ENCODE measurements at regions not wholly inside any gene's neighbourhood (a gene's known extent, or its start where the extent isn't known, plus 50 kb on each side); places are given as distances from the start of the nearest gene placed in this dataset.

DNA sequence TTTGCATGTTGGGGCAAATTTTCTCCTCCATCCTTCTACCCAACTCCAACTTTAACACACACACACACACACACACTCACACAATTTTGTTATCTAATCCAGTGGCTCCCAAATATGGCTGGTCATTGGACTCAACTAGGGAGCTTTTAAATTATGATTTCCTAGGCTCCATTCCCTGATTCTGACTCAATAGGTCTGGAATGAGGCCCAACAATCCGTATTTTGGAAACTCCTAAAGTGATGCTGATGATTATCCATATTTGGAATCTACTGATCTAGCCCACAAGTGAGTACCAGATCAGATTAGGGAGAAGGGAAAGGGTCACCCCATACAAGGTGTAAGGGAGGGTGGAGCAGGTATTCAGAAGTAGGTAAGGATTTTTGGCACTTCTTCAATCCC, 309.7 kb downstream of the TLE1 start:
- no peak overlapping the region for H3K4me3 ChIP-seq (ENCODE audit: low read length)
- no peaks in the 10 kb centered on the region for H3K4me1 ChIP-seq (ENCODE audit: control insufficient read depth, low read length)

DNA sequence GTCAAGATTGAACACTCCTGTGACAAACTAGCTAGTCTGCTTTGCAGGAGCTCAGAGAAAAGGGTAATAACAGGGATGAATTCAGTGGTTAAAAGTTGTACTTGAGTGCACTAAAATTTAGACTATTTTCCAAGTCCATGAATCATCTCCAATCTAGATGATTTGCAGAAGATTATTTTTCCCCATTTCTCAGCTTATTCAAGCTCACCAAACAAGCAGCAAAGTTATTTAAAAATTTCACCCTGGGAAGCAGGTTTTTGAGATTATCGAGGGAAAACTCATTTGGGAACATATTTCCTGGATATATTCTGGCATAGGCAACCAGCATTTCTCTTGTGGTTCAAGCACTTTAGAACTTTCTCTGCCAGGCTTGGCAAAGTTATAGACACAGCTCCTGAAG, 311.4 kb downstream of the TLE1 start:
- Histone ChIP-seq H3F3A (ENCODE audit: control insufficient read depth, insufficient read depth) (no peaks in the 10 kb centered on the region), H3K4me2 (ENCODE audit: low read length) (no peak overlapping the region), H3K27me3 (ENCODE audit: control insufficient read depth, low read length) (no peaks in the 10 kb centered on the region), H4K20me1 (ENCODE audit: control insufficient read depth, insufficient read depth, low read depth, low read length) (no peaks in the 10 kb centered on the region), H3K79me2 (ENCODE audit: control insufficient read depth, low read length) (no peaks in the 10 kb centered on the region), H3K36me3 (ENCODE audit: control insufficient read depth, low read length) (no peaks in the 10 kb centered on the region), H3K9me3 (ENCODE audit: control insufficient read depth, insufficient read depth, low read length) (no peaks in the 10 kb centered on the region), H3K27ac (ENCODE audit: low read depth, low read length) (no peak overlapping the region), H3K9me2 (replicated peaks; ENCODE audit: control insufficient read depth, low read length) (no peaks in the 10 kb centered on the region), H3K4me1 (ENCODE audit: control insufficient read depth, low read length) (no peaks in the 10 kb centered on the region), H3K4me3 (ENCODE audit: low read length) (no peak overlapping the region)
- TF ChIP-seq EZH2phosphoT487 (IDR thresholded peaks at IDR 0.05; ENCODE audit: borderline replicate concordance, low read length): no peak
- TF ChIP-seq, protein P1, sequence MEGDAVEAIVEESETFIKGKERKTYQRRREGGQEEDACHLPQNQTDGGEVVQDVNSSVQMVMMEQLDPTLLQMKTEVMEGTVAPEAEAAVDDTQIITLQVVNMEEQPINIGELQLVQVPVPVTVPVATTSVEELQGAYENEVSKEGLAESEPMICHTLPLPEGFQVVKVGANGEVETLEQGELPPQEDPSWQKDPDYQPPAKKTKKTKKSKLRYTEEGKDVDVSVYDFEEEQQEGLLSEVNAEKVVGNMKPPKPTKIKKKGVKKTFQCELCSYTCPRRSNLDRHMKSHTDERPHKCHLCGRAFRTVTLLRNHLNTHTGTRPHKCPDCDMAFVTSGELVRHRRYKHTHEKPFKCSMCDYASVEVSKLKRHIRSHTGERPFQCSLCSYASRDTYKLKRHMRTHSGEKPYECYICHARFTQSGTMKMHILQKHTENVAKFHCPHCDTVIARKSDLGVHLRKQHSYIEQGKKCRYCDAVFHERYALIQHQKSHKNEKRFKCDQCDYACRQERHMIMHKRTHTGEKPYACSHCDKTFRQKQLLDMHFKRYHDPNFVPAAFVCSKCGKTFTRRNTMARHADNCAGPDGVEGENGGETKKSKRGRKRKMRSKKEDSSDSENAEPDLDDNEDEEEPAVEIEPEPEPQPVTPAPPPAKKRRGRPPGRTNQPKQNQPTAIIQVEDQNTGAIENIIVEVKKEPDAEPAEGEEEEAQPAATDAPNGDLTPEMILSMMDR (IDR thresholded peaks at IDR 0.05; ENCODE audit: low read depth, low read length, poor library complexity, severe bottlenecking): no peak

More for the DNA sequence above, 309.7 kb downstream of the TLE1 start:
- no peaks in the 10 kb centered on the region for H3K9me2 ChIP-seq (replicated peaks; ENCODE audit: control insufficient read depth, low read length)
- H3K9me3 ChIP-seq (ENCODE audit: control insufficient read depth, insufficient read depth, low read length): no peaks in the 10 kb centered on the region
- no peaks in the 10 kb centered on the region for H3K79me2 ChIP-seq (ENCODE audit: control insufficient read depth, low read length)
- TF ChIP-seq, protein P1 (IDR thresholded peaks at IDR 0.05; ENCODE audit: low read depth, low read length, poor library complexity, severe bottlenecking): no peak
- TF ChIP-seq EZH2phosphoT487 (IDR thresholded peaks at IDR 0.05; ENCODE audit: borderline replicate concordance, low read length): no peak
- no peaks in the 10 kb centered on the region for H4K20me1 ChIP-seq (ENCODE audit: control insufficient read depth, insufficient read depth, low read depth, low read length)
- H3K27me3 ChIP-seq (ENCODE audit: control insufficient read depth, low read length): no peaks in the 10 kb centered on the region
- no peaks in the 10 kb centered on the region for H3K36me3 ChIP-seq (ENCODE audit: control insufficient read depth, low read length)
- H3K4me2 ChIP-seq (ENCODE audit: low read length): no peak overlapping the region
- H3F3A ChIP-seq (ENCODE audit: control insufficient read depth, insufficient read depth): no peaks in the 10 kb centered on the region
- no peak overlapping the region for H3K27ac ChIP-seq (ENCODE audit: low read depth, low read length)

DNA sequence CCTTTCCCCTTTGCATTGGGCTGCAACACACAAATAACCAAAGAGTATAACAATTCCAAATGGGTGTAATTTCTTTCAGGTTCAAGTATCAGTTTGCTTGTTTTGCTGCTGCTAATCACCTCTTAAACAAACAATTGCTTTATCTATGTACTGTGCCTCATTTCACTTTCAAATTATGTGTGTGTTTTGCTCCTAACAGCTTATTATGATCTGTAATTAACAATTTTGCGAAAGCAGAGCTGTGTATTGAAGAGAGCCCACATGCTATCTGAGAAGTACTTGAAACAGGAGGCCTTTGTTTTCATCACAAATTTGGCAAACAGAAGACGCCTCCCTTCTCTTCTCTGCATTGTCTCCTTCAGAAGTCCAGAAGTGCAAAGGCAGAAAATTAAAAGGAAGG, 312.0 kb downstream of the TLE1 start:
- Histone ChIP-seq H3K27me3 (ENCODE audit: control insufficient read depth, low read length) (no peaks in the 10 kb centered on the region), H3K79me2 (ENCODE audit: control insufficient read depth, low read length) (no peaks in the 10 kb centered on the region), H3K9me2 (replicated peaks; ENCODE audit: control insufficient read depth, low read length) (no peaks in the 10 kb centered on the region), H4K20me1 (ENCODE audit: control insufficient read depth, insufficient read depth, low read depth, low read length) (no peaks in the 10 kb centered on the region), H3F3A (ENCODE audit: control insufficient read depth, insufficient read depth) (no peaks in the 10 kb centered on the region), H3K36me3 (ENCODE audit: control insufficient read depth, low read length) (no peaks in the 10 kb centered on the region), H3K9me3 (ENCODE audit: control insufficient read depth, insufficient read depth, low read length) (no peaks in the 10 kb centered on the region), H3K4me1 (ENCODE audit: control insufficient read depth, low read length) (no peaks in the 10 kb centered on the region), H3K27ac (ENCODE audit: low read depth, low read length) (no peak overlapping the region), H3K4me2 (ENCODE audit: low read length) (no peak overlapping the region), H3K4me3 (ENCODE audit: low read length) (no peak overlapping the region)
- no peak for TF ChIP-seq EZH2phosphoT487 (IDR thresholded peaks at IDR 0.05; ENCODE audit: borderline replicate concordance, low read length)

DNA sequence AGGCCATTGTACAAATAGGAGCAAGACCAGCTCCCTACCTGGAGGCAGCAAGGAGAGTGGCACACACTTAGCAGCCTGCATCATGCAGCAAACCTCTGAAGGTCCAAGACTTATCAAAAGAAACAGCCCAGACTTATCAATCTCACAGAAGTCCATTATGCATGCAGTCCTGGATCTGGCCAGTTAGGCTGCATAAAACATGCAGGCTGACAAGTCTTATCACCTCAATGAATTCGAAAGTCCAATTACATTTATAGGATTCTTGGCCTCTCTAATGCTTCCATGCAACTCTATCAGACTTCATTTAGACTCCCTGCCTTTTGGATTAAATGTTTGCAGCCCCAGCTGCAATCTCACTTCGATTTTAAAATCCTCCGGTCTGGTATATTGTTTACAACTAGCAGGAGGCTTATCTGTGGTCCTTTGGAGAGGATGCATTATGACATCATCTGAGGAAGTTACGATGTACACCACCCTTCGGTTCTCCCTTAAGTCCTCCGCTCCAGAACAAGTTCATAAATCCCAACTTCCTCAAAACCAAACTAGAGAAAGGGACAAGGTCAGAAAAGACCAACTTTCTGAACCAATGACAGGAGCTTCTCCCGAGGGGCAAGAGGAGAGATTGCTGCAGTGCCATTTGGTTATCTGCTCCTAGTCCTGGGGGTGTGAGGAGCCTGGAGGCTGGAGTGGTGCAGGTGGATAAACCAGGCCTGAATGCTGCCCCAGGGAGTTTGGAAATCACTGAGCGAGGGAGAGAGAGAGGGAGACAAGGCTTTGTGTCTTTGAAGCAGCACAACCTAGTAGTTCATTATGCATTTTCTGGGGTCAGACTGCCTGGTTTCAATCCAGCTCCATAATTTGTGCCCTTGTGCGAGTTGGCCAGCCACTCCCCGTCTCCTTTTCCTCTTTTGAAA, 313.9 kb downstream of the TLE1 start:
- Histone ChIP-seq H3K36me3 (ENCODE audit: control insufficient read depth, low read length) (no peaks in the 10 kb centered on the region), H3K4me2 (ENCODE audit: low read length) (no peak overlapping the region), H3K9me3 (ENCODE audit: control insufficient read depth, insufficient read depth, low read length) (no peaks in the 10 kb centered on the region), H3K79me2 (ENCODE audit: control insufficient read depth, low read length) (no peaks in the 10 kb centered on the region), H3F3A (ENCODE audit: control insufficient read depth, insufficient read depth) (no peaks in the 10 kb centered on the region), H3K27me3 (ENCODE audit: control insufficient read depth, low read length) (no peaks in the 10 kb centered on the region), H3K4me1 (ENCODE audit: control insufficient read depth, low read length) (no peaks in the 10 kb centered on the region), H4K20me1 (ENCODE audit: control insufficient read depth, insufficient read depth, low read depth, low read length) (no peaks in the 10 kb centered on the region), H3K9me2 (replicated peaks; ENCODE audit: control insufficient read depth, low read length) (no peaks in the 10 kb centered on the region), H3K4me3 (ENCODE audit: low read length) (no peak overlapping the region), H3K27ac (ENCODE audit: low read depth, low read length) (no peak overlapping the region)
- TF ChIP-seq, protein P1 (IDR thresholded peaks at IDR 0.05; ENCODE audit: low read depth, low read length, poor library complexity, severe bottlenecking): no peak
- TF ChIP-seq EZH2phosphoT487 (IDR thresholded peaks at IDR 0.05; ENCODE audit: borderline replicate concordance, low read length): no peak
